Inferior parietal cortex (tissue), 1 donor: ENCODE measurements at regions not wholly inside any gene's neighbourhood (a gene's known extent, or its start where the extent isn't known, plus 50 kb on each side); places are given as distances from the start of the nearest gene placed in this dataset.

Experiments
- DNase-seq: peaks from one replicate; pipeline ENCODE4 v3.0.0-alpha.2; 2016; ENCODE audit errors: extremely low spot score

DNA sequence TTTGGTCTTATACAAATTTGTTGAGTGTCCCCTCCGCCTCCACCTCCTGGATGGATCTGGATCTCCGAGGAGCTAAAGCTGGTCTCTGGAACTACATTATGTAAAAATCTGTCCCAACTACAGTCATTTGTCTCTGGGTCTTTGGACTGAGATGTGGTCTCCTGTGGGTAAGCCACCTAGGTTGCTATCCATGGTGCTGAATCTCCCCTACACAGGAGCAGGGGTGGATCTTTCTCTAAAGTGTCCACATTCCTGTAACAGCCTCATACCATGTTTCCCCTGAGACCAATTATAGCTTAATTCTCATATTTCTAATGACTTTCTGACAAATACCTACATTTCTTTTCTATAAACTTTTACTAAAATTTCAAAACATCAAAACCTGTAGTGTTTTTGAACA lies 625.8 kb downstream of the TAFA4 start:
- DNase-seq = no peak

DNA sequence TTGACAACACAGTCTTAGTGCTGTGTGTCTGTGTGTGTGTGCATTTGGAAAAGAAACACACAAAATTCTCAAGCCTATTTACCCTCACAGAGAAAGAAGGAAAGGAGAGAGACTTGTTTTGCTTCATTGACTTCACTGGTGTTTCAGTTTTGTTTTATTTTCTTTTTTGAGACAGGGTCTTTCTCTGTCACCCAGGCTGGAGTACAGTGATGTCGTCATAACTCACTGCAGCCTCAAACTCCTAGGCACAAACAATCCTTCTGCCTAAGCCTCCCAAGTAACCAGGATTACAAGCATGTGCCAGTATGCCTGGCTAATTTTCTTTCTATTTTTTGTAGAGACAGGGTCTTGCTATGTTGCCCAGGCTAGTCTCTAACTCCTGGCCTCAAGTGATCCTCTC lies 636.9 kb downstream of the TAFA4 start:
- no peak for DNase-seq

DNA sequence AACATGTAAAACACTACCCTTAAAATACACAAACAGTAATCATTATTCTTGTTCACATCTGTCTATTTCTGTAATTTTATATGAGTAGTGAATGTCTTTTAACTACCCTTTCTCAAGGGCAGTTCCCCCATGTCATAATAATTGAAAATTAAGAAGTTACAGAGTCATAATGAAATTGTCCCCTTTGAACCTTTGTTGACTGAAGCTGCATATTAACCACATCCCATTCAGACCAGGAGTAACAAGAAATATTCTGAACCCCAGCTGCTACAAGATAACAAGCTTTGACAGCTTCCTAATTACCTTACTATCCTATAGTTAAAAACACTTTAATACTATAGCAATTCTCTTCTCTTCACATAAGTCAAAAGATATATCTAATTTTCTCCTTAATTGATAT lies 635.9 kb upstream of the SUCLG2 start:
- DNase-seq = no peak

DNA sequence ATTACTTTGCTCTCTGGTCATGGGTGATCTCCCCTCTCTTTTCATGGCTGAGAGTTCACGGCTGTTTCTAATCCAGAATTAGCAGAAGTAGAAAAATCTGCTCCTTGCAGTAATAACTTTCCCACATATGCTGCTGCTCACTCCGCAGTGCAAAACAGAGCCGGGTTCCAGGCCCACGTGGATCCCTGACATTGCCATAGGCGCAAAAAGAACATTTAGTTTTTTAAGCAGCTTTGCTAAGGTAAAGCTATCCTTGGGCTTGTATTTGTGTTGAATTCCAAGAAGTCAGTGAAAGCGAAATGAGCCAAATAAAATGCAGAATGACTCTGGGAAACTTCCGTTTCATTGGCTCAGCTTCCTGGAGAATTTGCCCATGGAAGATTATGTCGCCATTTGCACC lies 633.7 kb upstream of the SUCLG2 start:
- no peak for DNase-seq

DNA sequence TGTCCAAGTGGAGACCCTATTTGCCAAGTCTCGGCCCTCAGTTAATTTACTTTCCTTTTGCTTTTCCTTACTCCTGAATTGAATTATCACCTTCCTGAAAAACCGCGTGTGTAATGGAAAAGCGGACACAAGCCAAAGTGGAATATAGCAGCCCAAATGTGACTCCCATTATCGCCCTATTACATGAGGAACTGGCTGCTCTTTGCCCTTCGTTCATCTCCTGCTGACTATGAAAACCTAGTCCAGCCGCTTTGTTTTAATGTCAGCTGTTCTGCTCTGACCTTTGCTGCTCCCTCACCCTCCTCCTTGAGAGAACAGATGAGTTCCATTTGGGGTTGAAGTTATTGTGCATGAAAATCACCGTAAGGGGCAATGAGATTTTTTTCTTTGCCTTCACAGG lies 632.7 kb upstream of the SUCLG2 start:
- no peak for DNase-seq

DNA sequence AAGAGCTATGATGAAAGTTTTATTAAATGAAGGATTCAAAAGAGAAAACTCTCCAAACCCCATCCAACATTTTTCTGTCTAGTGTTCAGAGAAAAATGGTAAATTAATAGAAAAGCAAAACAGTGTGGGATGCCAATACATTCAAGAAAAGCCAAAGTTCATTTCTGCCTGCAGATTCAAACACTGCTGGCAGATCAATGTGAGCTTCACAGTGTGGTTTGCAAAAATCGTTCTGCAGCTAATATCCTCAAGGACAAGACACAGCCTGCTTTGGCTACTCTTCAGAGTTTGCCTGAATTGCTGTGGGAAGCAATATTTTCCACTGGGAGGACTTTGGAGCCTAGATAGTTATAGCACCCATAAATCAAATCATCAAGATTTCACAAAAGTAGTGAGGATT lies 619.9 kb upstream of the SUCLG2 start:
- DNase-seq = no peak

DNA sequence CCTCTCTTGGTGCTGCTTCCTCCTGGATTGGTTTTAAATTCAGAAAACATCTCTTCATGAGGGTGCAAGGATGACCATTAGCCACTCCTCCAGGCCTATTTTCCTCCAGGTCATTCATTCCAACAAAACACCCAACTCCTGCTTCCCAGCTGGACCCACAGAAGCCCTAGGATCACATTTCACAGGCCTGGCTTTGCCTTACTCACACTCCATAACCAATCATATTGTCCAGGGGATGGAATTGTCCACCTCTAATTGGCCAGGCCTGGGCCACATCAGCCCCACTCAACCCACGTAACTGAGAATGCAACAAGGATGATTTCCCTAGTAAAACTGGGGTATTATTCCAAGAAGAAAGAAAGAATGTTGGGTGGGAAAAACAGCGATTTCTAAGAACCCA lies 616.7 kb upstream of the SUCLG2 start:
- DNase-seq = no peak

DNA sequence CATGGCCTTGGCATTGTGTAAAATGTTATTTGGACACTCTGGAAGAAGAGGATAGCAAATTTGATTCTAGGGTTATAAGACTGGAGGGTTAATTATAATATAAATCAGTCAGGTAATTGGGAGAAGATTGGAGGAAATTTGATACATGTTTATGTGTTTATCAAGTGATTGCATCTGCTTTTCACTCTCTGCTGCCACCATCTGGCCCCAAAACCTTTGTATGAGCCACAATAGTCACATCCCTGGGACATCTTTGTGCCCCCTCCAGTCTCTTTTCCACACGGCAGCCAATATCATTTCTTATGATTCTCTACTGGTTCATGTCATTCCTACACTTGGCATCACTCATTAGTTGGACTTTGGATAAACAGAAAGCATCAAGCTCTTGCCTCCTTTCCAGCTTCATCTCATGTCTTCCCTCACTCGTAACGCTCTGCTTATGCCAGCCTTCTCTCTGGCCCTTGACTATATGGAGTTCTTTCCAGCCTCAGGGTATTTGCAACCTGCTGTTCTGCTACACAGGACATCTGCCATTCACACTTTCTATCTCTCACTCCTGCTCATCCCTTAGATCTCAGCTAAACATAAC lies 602.3 kb upstream of the SUCLG2 start:
- peak; percentile 32 for DNase-seq

DNA sequence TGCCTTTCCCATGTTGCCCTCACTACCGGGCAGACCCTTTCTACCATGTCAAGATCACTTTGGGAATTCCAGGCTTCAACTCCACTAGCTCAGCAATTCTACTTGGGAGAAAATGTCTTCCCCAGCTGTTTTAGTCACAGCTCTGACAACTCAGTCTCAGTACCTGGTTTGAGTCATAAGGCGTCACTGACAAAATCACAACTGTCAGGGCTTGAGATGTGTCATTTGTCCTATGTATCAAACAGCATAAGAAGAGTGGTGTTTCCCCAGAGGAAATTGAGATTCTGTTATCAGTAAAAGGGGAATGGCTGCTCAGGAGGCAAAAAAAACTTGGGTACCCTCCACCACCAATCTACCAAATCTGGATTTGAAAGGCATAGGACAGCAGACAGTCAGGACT lies 594.9 kb upstream of the SUCLG2 start:
- DNase-seq = no peak

DNA sequence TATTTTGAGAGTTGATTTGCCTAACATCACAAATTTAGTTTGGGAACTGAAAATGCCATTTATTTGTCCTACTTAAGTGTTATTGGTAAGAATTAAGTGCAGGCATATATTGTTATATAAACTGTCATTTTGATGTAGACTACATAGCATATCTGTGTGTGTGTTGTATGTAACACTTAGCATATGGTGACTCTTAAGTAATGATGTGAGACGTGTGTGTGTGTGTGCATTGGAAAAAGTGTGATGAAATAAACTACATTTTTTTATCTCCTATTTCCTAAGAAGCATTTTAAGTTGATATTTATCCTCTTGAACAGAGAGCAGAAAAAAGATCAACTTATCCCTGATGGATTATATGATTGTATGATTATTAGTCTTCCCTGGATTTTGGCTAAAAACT lies 588.2 kb upstream of the SUCLG2 start:
- DNase-seq = no peak

DNA sequence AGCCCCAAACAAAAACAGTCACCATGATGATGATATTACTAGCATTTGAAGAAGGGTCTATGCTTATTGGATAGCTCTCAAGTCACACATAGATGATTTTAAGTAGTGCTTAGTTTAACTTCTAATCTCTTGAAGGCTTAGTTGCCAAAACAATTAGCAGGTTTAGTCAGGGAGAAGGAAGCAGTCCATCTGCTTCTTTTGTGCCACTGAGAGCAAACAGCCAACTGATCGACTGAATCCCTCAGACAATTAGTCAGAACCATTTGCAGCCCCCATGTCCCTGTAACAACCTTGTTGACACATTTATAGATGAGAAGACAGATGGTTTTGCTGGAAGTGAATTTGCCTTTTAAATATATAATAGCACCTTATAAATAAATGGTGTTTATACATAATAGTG lies 585.1 kb upstream of the SUCLG2 start:
- no peak for DNase-seq

DNA sequence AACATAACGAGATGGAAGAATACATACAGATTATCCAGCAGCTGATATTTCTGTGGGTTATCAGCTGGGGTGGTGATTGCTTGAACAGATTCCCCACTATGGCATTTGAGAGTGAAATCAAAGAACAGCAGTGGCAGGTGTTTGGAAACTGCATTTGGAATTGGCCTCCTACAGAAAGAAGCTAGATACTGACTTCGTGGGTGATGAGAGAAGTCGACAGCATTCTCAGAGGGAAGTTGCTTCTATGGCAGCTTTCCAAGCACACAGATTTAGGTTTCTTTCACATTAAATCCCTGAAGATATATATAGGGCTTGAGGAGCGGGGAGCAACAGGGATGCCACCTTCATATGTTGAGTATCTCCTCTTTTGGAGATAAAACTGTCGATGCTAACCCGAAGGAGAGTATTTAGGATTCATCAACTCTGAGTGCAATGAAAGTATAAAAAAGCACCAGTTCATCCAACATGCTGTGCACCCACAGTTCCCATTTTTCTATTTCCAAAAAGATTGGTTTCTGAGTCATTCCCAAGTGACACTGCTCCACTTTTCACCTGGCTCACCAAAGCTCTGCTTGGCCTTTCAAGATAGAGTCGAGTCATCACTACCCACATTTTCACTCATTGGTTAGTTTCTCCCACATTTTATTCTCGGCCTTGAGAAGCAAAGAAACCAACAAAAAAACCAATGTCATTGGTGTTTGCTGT lies 579.8 kb upstream of the SUCLG2 start:
- DNase-seq = peak; percentile 57

DNA sequence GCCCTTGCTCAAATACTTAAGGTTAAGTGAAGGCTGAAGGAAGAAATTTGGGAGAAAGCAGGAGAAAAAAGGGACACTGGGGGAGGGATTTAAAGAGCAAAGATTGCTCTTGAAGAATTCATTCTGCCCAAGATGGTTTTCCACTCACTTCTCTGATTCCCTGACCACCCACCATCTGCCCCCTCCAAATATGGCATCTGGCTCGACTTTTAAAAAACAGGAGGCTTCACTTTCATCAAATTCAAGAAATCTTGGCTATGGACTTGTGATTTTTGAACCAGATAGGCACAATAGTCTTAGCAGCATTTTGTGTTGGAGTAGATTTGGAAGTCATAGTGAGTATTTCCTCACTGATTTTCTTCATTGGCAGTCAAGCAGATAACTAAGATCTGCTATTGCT lies 574.4 kb upstream of the SUCLG2 start:
- DNase-seq = peak; percentile 17

DNA sequence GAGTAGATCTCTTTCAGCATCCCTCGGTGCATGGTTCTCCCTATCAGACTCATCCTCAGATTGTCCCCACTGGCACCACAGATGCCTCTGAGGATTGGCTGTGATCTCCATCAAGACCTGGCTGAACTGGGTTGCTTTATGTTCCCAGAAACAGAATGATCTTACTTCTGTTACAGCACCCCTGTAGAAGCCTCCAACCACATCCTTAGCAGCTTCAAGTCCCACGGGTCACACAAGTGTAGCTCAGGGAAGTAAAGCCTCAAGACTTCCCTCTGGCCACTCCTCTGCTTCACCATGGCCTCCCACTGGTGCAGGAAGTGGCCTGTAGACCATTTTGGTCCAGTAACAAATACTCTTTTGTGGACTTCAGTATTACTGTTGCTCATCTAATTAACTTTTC lies 566.4 kb upstream of the SUCLG2 start:
- no peak for DNase-seq

DNA sequence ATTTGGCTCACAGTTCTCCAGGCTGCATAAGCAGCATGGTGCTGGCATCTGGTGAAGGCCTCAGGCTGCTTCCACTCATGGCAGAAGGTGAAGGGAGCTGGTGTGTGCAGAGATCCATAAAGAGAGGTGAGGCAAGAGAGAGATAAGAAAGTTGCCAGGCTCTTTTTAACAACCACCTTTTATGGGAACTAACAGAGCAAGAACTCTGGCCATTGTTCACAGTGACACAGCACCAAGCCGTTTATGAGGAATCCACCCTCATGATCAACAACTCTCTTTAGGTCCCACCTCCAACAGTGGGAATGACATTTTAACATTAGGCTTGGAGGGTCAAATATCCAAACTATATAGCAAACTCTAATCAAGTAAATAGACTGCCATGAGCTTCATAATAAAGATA lies 557.2 kb upstream of the SUCLG2 start:
- DNase-seq = no peak

DNA sequence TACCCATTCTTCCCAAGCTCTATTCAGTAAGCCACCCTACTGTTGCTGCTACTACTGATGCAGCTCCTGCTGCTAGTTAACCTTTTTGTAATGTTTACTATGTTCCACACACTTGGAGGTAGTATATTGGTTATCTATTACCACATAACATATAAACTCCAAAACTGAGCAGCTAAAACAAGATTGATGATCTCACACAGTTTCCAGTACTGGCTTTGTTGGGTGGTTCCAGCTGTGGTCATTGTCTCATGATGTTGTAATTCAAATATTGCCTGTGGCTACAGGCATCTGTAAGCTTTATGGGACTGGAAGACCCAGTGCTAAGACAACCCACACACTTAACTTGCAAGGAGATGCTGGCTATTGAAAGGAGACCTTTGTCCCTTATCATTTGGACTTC lies 556.2 kb upstream of the SUCLG2 start:
- no peak for DNase-seq

DNA sequence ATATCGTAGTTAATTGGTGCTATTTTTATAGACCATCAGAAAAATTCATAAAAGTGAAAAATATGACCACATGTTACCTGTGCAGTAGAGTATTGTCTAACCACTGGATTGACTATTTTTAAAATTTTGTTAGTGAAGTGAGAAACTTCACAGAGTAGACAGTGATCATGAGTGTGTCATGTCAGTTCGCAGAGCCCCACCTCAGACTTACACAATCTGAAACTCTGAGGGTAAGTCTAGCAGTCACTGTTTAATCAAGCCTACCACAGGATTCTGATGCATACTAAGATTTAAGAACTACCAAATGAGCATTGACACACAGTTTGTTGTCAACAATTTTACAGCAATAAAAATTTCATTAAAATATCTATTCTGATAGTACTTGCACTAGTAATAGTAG lies 552.9 kb upstream of the SUCLG2 start:
- DNase-seq = no peak

DNA sequence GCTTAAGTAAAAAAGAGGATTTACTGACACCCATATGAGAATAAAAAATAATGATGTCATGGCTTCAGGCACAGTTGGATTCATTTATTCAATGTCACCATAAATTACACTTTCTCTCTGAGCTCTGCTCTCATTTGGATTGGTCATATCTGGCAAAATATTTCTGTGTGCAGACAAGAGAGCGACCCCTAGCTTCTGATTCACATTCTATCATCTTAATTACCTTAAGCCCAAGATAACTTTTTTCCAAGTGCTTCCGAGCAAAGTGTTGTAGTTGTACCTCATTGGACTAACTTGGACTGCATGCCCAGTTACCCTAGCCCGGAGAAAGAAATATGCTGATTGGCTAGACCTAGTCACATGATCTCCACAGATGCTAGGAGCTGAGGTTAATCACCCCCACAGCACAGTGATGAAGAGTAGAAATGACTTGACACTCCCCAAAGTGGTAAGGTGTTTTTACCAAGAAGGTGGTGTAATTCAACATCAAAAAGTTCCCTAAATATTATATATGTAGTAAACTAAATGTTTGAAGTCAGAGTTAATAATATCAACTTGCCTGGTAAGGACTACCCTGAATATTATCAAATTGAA lies 552.2 kb upstream of the SUCLG2 start:
- no peak for DNase-seq

DNA sequence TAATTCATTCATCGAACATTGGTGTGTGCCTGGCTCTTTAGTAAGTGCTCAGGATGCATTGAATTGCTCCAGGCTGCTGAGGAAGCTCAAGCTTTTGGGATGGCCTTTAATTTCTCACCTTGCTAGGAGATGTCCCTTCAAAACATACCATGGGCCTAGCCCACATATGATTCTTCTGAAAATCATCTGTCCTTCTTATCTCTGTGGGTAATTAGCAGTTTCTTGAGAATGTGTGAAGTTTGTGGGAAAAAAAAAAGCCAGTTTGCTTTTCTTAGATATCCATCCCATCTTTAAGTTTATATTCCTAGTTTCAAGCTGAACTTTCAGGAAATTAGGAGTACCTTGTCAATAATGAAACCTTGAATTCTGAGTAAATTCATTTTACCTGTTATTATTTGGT lies 532.3 kb upstream of the SUCLG2 start:
- DNase-seq = no peak

DNA sequence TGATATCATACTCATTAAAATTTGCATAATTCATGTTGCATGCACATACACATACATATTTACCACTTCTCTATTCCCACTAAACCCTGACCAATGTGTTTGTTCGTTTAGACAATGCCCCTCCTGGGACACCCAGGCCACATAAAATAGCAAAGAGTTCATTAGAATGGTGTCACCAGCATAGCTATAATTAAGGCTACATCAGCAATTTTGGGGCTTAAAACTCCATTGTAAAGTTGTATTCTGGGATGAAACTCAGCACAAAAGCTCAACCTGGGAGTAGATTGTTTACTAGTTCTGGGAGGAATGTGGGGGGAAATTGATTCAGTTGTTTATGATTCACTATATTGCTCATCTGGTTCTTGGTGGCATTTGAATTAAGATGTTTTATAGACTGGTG lies 522.2 kb upstream of the SUCLG2 start:
- DNase-seq = no peak

DNA sequence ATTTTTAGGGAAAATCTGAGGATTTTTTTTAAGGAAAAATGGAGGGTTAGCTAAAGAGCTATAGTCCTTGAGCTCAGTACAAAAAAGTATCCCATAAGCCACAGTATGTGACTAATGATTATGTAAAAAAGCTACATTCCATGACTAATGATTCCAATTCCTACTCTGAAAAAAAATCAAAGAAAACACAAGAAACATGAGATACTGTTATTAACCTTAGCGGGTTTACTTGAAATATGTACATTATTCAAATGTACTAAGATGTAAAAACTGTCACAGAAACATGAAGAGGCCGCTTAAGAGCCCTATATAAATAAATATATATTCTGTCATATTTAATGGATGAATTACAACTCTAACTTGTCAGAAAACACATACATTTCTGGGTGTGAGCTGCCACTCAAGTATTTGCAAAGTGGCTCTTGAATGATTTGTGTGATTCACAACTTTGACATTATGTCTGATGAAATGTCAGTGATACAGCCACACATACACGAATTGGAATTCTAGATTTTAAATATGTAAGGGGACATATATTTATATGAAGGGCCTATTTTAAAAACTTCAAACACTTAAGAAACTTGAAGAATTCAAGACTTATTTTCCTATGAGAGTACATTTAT lies 518.7 kb upstream of the SUCLG2 start:
- DNase-seq = no peak

DNA sequence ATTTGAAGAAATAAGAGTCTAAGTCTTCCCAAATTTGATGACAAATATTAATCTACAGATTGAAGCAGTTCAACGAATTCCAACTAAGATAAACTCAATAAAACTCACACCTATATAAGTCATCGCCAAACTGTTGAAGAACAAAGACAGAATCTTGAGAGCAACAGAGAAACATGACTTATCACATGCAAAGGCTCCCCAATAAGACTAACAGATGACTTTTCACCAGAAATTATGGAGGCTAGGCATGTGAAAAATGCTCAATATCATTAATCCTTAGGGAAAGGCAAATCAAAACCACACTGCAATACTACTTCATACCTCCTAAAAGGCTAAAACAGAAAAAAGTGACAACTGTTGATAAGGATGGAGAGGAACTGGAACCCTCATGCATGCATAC lies 517.6 kb upstream of the SUCLG2 start:
- DNase-seq = no peak

DNA sequence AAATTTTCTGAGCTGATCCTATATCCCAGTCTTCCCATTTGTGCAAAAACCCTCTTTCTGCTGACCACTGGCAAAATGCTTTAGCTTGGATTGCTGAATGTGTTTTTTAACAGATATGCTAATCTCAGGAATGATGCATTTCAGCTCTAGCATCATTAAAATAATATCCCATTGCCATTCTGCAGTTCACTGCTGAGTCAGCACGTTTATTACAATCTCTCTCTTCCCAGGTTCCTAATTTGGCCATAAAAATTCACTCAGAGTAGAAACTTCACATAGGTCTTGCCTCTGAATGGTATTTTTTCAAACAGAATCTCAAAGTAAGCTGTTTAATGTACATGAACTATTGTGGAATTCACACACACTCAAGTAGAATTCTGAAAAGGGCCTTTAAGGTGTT lies 509.6 kb upstream of the SUCLG2 start:
- no peak for DNase-seq
